H1 (cell line): ENCODE measurements at regions not wholly inside any gene's neighbourhood (a gene's known extent, or its start where the extent isn't known, plus 50 kb on each side); places are given as distances from the start of the nearest gene placed in this dataset.

ENCODE experiments used
- EZH2 ChIP-seq: fragments of 200-600 bp; sonication (generic); IDR thresholded peaks from 2 replicates; pipeline ENCODE4 v1.7.1; 2012; ENCODE audit warnings: low read depth, mild to moderate bottlenecking, moderate library complexity, low read length, inconsistent platforms; ENCODE audit not compliant: severe bottlenecking
- HDAC2 ChIP-seq, 2 experiments: fragments of 300-600 bp in 1 of 2; sonication (generic) in 1 of 2; IDR thresholded peaks; 2 replicates each; pipeline ENCODE4 v1.6.1; 2011 to 2012; ENCODE audit warnings: low read depth in 2 of 2, low read length in 2 of 2, mild to moderate bottlenecking in 2 of 2, moderate library complexity in 2 of 2, borderline replicate concordance in 1 of 2, inconsistent platforms in 1 of 2
- RBBP5 ChIP-seq: IDR thresholded peaks from 2 replicates; pipeline ENCODE4 v1.7.1; 2012; ENCODE audit warnings: low read depth, mild to moderate bottlenecking, inconsistent platforms, low read length, moderate library complexity, borderline replicate concordance

GRCh38 chr16:13333336-13333735 lies 431.9 kb downstream of the SHISA9 start (continued):
- TF ChIP-seq HDAC2 (IDR thresholded peaks at IDR 0.05; ENCODE audit: borderline replicate concordance in 1 of 2, low read depth in 2 of 2, low read length in 2 of 2) (no peak), RBBP5 (no peak), EZH2 (no peak)
